A673 (cell line): ENCODE measurements at regions not wholly inside any gene's neighbourhood (a gene's known extent, or its start where the extent isn't known, plus 50 kb on each side); places are given as distances from the start of the nearest gene placed in this dataset.

Source experiments
- BruUV-seq: library from RNA; stranded (reverse); fragments of 400-500 nt; replicated peaks from 2 replicates; lab custom pipeline; 2021; lab: Mats Ljungman, UMichigan
- CTCF ChIA-PET: fragments of 300-600 bp; sonication (Branson Sonifier 250); formaldehyde crosslinking; loops from one replicate; lab custom pipeline; 2022; ENCODE audit warnings: antibody characterized with exemption; lab: Charles Lee
- POLR2A ChIA-PET: fragments of 300-600 bp; sonication (Branson Sonifier 250); formaldehyde crosslinking; loops from one replicate; lab custom pipeline; 2022; ENCODE audit warnings: antibody characterized with exemption; ENCODE audit not compliant: low non-redundant PET; lab: Charles Lee
- DNase-seq: peaks from one replicate; pipeline ENCODE4 v3.0.0-alpha.2; 2015; ENCODE audit warnings: low spot score
- H3K27ac ChIP-seq: fragments of 200-600 bp; sonication (generic); 2 replicates; pipeline ENCODE4 v1.5.1; 2016; ENCODE audit warnings: mixed run types, low read depth, mild to moderate bottlenecking, mixed read lengths, antibody characterized with exemption, low read length; ENCODE audit not compliant: poor library complexity, severe bottlenecking
- H3K27me3 ChIP-seq: fragments of 200-600 bp; sonication (generic); replicated peaks from 2 replicates; pipeline ENCODE4 v1.6.1; 2017; ENCODE audit warnings: mixed run types, low read depth, mild to moderate bottlenecking, mixed read lengths, antibody characterized with exemption, low read length; ENCODE audit not compliant: insufficient read depth, poor library complexity
- H3K36me3 ChIP-seq: fragments of 200-600 bp; sonication (generic); 2 replicates; pipeline ENCODE4 v1.6.1; 2016; ENCODE audit warnings: mixed run types, mild to moderate bottlenecking, mixed read lengths, antibody characterized with exemption, low read length; ENCODE audit not compliant: insufficient read depth, poor library complexity, severe bottlenecking
- H3K4me1 ChIP-seq: fragments of 200-600 bp; sonication (generic); 2 replicates; pipeline ENCODE4 v1.6.1; 2017; ENCODE audit warnings: mixed run types, mild to moderate bottlenecking, mixed read lengths, antibody characterized with exemption, low read length; ENCODE audit not compliant: insufficient read depth, poor library complexity, severe bottlenecking
- H3K4me3 ChIP-seq: fragments of 200-600 bp; sonication (generic); 2 replicates; pipeline ENCODE4 v1.5.1; 2016; ENCODE audit warnings: low read depth, mixed run types, mild to moderate bottlenecking, mixed read lengths, low read length; ENCODE audit not compliant: poor library complexity, severe bottlenecking
- H3K9me3 ChIP-seq: fragments of 200-600 bp; sonication (generic); 2 replicates; pipeline ENCODE4 v1.6.1; 2016; ENCODE audit warnings: mixed run types, low read depth, mild to moderate bottlenecking, mixed read lengths, antibody characterized with exemption, low read length; ENCODE audit not compliant: poor library complexity, severe bottlenecking
- CTCF ChIP-seq: fragments of 300-800, 200-600 bp; sonication (generic); conservative IDR thresholded peaks from 2 replicates; pipeline ENCODE4 v1.5.1; 2017; ENCODE audit warnings: low read depth, mild to moderate bottlenecking, antibody characterized with exemption, low read length, moderate library complexity, mixed read lengths
- EZH2 ChIP-seq: fragments of 200-600 bp; sonication (generic); IDR thresholded peaks from 2 replicates; pipeline ENCODE4 v1.6.1; 2017; ENCODE audit warnings: borderline replicate concordance, low read depth, mild to moderate bottlenecking, mixed read lengths, antibody characterized with exemption, low read length; ENCODE audit not compliant: poor library complexity, severe bottlenecking
- intact Hi-C: fragments of 100-400 bp; cut with micrococcal nuclease; formaldehyde crosslinking; loops from one replicate; pipeline ENCODE4 v1.10.0; 2022; ENCODE audit not compliant: unreplicated experiment

GRCh38 chr5:77925503-77925902 is 149.4 kb upstream of the TBCA start:
- Histone ChIP-seq H3K9me3 (no peaks in the 10 kb centered on the region), H3K4me3 (no peak overlapping the region), H3K27me3 (peaks cover 78% of the 10 kb centered on the region), H3K27ac (no peak overlapping the region), H3K36me3 (no peaks in the 10 kb centered on the region), H3K4me1 (no peaks in the 10 kb centered on the region)
- intact Hi-C loops: no loop called here
- DNase-seq: no peak
- TF ChIP-seq EZH2 (no peak), CTCF (no peak)
- ChIA-PET POLR2A (no interaction called here), CTCF (no interaction called here)
- no TSS peak for BruUV-seq

DNA sequence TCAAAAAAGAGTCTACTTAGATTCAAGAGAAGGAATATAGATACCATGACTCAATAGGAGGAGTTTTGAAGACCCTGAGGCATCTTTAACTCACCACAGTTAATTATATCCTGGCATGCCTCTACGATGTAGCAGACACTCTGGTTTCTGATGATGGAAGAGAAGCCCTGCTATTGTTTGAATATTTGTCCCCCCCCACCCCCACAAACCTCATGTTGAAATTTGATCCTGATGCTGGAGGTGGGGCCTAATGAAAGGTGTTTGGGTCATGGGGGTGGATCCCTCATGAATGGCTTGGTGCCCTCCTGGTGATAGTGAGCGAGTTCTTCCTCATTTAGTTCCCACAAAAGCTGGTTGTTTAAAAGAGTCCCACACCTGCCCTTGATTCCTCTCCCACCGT is 147.9 kb upstream of the TBCA start:
- Histone ChIP-seq H3K36me3 (no peaks in the 10 kb centered on the region), H3K27ac (no peak overlapping the region), H3K4me3 (no peak overlapping the region), H3K9me3 (no peaks in the 10 kb centered on the region), H3K4me1 (no peaks in the 10 kb centered on the region), H3K27me3 (peaks cover 78% of the 10 kb centered on the region)
- no peak for DNase-seq
- TF ChIP-seq EZH2: no peak
- TF ChIP-seq CTCF: no peak
- ChIA-PET POLR2A (no interaction called here), CTCF (no interaction called here)
- intact Hi-C loops: no loop called here
- no TSS peak for BruUV-seq

- Histone ChIP-seq H3K27ac (no peak overlapping the region), H3K4me1 (no peaks in the 10 kb centered on the region), H3K9me3 (no peaks in the 10 kb centered on the region), H3K36me3 (no peaks in the 10 kb centered on the region), H3K4me3 (no peak overlapping the region), H3K27me3 (peaks cover 77% of the 10 kb centered on the region)
- TF ChIP-seq CTCF: no peak
- TF ChIP-seq EZH2: no peak
- ChIA-PET CTCF (no interaction called here), POLR2A (no interaction called here)
- BruUV-seq: no TSS peak
- intact Hi-C loops: no loop called here
- DNase-seq: no peak
Observed at GRCh38 chr5:77923666-77924065, 147.5 kb upstream of the TBCA start.
